ENCODE measurements at regions not wholly inside any gene's neighbourhood (a gene's known extent, or its start where the extent isn't known, plus 50 kb on each side); places are given as distances from the start of the nearest gene placed in this dataset.

DNA sequence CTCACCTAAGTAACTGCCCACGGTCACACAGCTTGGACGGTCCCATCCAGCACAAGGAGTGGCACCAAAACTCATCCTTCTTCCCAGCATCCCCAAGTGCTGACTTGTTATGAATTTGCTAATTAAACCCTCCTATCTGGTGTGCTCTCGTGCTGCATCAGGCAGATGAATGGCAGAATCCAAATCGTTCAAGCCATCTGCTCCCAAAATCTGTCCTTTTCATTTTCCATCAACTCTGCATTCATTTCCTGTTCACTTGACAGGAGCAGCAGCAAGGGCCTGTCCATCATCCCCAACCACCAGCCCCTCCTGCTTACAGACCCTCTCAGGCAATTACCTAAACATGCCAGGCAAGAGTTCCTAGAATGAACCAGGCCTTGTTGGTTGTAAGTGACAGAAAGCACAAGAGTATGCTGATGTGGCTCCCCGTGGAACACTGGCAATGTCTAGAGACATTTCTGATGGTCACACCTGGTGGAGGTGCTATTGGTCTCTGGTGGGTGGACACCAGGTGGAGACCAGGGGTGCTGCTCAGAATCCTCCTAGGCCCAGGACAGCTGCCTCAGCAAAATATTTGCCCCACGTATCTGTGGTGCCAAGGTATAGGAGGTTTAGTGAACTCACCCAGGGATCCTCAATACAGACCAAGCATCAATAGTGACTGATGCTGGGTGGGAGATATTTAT is 832.5 kb downstream of the TBC1D22A start:
- no peak for DNase-seq (ENCODE audit: low read depth)
- TF ChIP-seq, protein P1, sequence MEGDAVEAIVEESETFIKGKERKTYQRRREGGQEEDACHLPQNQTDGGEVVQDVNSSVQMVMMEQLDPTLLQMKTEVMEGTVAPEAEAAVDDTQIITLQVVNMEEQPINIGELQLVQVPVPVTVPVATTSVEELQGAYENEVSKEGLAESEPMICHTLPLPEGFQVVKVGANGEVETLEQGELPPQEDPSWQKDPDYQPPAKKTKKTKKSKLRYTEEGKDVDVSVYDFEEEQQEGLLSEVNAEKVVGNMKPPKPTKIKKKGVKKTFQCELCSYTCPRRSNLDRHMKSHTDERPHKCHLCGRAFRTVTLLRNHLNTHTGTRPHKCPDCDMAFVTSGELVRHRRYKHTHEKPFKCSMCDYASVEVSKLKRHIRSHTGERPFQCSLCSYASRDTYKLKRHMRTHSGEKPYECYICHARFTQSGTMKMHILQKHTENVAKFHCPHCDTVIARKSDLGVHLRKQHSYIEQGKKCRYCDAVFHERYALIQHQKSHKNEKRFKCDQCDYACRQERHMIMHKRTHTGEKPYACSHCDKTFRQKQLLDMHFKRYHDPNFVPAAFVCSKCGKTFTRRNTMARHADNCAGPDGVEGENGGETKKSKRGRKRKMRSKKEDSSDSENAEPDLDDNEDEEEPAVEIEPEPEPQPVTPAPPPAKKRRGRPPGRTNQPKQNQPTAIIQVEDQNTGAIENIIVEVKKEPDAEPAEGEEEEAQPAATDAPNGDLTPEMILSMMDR (IDR thresholded peaks at IDR 0.05; ENCODE audit: control insufficient read depth, insufficient read depth, low read depth, low read length, missing control alignments), result no peak
- no peak overlapping the region for H3K4me3 ChIP-seq (ENCODE audit: control insufficient read depth, low read depth, low read length)

DNA sequence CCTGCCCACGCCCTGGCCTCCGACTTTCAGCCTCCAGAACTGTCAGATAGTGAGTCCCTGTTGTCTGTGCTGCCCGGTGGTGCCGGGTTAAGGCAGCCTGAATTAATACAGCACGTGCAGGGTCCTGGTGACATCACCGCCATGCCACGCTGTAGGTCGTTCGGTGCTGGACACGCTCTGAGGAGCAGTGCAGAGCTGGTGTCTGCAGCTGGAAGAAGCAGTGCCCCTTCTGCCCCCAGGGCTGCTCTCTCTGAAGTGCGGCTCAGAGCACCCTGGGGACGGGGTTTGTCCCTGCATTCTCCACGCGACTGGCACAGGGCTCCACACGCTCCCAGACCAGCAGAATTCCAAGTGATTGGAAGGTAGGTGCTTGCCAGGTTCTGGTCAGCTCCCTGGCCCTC is 831.5 kb downstream of the TBC1D22A start:
- TF ChIP-seq, protein P1 (IDR thresholded peaks at IDR 0.05; ENCODE audit: control insufficient read depth, insufficient read depth, low read depth, low read length, missing control alignments), result no peak
- DNase-seq (ENCODE audit: low read depth), result no peak
- H3K4me3 ChIP-seq (ENCODE audit: control insufficient read depth, low read depth, low read length), result no peak overlapping the region

DNA sequence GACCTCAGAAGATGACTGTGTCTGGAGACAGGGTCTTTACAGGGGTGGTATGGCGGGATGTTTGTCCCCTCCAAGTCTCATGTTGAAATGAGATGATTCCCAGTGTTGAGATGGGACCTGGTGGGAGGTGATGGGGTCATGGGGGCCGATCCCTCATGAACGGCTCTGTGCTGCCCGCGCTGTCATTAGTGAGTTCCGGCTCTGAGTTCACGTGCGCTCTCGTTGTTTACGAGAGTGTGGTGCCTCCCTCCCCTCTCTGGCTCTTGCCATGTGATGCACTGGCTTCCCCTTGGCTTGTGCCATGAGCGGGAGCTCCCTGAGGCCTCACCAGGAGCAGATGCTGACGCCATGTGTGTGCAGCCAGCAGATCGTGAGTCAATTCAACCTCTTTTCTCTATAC is 830.8 kb downstream of the TBC1D22A start:
- TF ChIP-seq, protein P1 (IDR thresholded peaks at IDR 0.05; ENCODE audit: control insufficient read depth, insufficient read depth, low read depth, low read length, missing control alignments), result no peak
- no peak overlapping the region for H3K4me3 ChIP-seq (ENCODE audit: control insufficient read depth, low read depth, low read length)
- DNase-seq (ENCODE audit: low read depth), result no peak

DNA sequence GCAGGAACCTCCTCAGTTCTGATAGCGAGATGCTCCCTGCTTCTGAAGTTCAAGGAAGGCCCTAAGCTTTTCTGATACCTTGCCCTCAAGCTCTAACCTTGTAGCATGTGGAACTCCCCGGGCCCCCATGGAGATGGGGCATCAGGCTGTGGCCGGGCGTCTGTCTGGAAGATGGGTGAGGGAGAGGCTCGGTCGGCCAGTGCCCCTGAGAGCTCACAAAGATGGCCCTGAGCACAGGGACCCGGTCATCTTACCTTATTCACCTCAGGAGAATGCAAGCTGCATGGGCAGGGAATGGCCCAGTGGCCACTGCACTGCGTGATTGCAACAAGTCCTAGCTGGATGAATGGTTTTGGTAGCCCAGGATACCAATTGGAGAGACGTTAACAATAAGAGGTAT is 830.3 kb downstream of the TBC1D22A start:
- TF ChIP-seq, protein P1 (IDR thresholded peaks at IDR 0.05; ENCODE audit: control insufficient read depth, insufficient read depth, low read depth, low read length, missing control alignments), result no peak
- no peak for DNase-seq (ENCODE audit: low read depth)
- no peak overlapping the region for H3K4me3 ChIP-seq (ENCODE audit: control insufficient read depth, low read depth, low read length)

DNA sequence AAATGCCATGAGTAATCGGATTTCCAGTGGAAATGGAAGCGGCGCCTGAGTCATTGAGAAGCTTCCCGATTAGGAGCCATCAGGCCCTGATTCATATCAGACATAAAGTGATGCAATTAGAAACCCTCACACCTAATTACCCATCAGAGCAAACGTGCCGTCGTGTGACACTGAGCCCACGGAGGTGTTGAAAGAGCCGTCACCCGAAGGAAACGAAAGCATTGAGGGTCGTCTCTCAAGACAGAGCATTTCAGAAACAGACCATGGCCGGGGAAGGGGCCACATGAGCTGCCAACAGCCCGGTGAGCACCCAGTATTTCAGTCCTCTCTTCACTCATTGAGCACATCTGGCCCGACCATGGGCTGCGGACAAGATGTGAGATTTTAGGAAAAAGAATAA is 829.3 kb downstream of the TBC1D22A start:
- no peak for DNase-seq (ENCODE audit: low read depth)
- TF ChIP-seq, protein P1 (IDR thresholded peaks at IDR 0.05; ENCODE audit: control insufficient read depth, insufficient read depth, low read depth, low read length, missing control alignments), result no peak
- H3K4me3 ChIP-seq (ENCODE audit: control insufficient read depth, low read depth, low read length), result no peak overlapping the region

DNA sequence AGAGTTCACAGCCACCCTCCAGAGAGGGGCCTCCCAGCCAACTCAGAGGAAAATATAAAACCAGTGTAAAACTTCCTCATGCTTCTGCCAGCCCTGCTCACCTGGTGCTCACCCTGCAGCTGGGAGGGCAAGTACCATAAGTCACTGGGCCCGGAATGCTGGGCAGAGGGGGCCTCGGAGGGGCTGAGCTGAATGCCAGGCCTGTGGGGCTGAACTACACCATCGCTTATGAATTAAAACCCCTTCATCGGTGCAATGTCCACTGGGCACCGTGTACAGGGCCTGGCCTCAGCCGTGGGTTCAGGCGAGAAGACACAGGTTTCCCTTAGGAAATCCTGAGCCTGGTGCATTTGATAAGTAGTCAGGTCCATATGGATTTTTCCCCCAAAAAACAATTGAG is 828.6 kb downstream of the TBC1D22A start:
- no peak overlapping the region for H3K4me3 ChIP-seq (ENCODE audit: control insufficient read depth, low read depth, low read length)
- TF ChIP-seq, protein P1 (IDR thresholded peaks at IDR 0.05; ENCODE audit: control insufficient read depth, insufficient read depth, low read depth, low read length, missing control alignments), result no peak
- DNase-seq (ENCODE audit: low read depth), result no peak

Data from AG09309 (cell line).